Muscle of arm (tissue), 1 donor: ENCODE measurements at regions not wholly inside any gene's neighbourhood (a gene's known extent, or its start where the extent isn't known, plus 50 kb on each side); places are given as distances from the start of the nearest gene placed in this dataset.
"Not testable (repeated sequence)": the region's sequence is repeated elsewhere in the genome, so short reads cannot be mapped to it uniquely, and the experiment has no call there.

Experiments
- DNase-seq: peaks from one replicate; pipeline ENCODE4 v3.0.0-alpha.2; 2013

DNA sequence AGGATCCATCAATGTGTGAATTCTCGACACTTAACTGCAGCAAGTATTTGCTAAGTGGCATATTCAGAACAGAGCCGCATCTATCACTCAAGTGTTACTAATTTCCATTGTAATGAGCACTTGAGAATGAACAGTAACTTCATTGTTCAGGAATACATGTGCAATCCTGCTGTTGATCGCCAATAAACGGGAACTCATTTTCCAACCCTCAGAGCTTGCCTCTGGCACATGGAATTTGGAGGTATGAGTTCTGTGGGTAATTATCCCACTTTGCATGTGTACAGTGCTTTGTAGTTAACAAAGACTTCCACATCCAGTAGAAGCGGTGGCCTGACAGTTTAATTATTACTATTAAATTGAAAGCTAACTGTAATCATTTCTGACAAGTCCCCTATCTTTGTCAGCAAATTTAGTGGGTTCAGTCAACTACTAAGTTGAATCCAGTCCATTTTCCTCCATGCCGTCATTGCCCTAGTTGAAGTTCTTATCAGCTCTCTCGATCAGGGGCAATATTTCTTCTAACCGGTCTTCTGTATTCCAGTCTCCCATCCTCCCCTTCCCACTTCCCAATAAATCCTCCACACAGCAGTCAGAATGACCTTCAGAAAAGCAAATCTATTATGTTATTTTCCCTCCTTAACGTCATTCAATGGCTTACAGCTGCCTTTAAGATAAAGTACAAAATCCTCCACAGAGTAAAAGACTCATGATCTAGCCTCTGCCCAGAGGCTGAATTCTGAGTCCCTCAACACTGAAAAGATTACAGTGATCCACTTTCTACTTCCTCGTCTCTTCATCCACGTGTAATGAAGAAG lies 62.4 kb upstream of the GBA3 start:
- DNase-seq: not testable (repeated sequence)

DNA sequence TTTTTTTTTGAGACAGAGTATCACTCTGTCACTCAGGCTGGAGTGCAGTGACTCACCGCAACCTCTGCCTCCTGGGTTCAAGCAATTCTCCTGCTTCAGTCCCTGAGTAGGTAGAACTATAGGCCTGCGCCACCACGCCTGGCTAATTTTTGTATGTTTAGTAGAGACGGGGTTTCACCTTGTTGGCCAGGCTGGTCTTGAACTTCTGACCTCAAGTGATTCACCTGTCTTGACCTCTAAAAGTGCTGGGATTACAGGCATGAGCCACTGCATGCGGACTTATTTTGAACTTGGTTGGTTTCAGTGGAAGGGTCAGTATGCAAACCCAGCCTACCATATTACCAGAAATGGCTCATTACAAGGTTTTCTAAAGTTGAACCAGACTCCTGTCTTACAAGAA lies 61.6 kb upstream of the GBA3 start:
- DNase-seq: not testable (repeated sequence)

DNA sequence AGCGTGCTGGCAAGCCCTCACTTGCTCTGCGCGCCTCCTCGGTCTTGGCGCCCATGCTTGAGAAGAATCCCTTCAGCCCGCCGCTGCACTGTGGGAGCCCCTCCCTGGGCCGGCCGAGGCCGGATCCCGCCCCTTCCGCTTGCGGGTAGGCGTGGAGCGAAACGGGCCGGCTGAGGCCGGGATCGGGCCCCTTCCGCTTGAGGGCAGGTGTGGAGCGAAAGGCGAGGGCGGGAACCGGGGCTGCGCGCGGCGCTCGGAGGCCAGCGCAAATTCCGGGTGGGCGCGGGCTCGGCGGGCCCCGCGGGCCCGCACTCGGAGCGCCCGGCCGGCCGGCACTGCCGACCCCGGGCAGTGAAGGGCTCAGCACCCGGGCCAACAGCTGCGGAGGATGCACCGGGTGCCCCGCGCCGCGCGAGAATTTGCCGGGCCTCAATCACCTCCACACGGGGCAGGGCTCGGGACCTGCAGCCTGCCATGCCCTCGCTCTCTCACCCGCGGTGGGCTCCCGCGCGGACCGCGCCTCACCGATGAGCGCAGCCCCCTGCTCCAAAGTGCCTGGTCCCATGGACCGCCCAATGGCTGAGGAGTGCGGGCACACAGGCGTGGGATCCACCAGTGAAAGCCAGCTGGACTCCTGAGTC lies 58.1 kb upstream of the GBA3 start:
- no peak for DNase-seq

- DNase-seq: not testable (repeated sequence)
These were observed 57.6 kb upstream of the GBA3 start for GRCh38 chr4:22635182-22635549.

DNA sequence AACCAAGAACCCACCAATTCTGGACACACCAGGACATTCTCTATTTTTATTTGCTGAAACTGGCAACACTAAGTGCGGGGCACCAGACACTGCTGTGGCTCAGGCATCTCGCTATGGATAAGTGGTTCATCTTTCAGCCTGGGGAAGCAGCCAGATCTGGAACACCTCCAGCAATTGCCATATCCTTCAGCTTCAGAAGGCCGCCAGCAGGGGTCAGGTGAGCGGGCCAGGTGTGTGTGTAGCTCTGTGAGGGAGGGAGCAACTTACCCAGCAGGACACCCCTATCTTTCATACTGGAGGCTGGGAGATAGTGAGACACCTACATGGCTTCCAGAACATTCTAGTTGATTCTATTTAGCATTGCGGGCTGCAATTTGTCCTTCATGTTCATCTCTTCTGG lies 57.0 kb upstream of the GBA3 start:
- DNase-seq: no peak

DNA sequence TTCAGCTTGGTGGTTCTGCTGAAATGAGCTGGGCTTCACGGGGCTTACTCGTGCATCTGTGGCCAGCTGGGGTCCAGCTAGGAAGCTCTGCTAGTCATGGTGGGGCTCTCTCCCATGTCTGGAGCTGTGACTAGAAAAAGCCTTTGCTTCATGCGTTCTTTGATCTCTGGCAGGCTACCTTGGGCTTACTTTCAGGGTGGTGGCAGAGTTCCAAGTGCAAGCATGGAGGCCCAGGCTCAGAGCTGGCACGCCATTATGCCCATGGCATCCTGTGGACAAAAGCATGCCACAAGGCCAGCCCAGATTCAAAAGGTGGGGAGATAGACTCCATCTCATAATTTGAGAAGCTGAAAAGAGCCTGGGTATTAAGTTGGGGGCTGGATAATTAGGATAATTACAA lies 55.4 kb upstream of the GBA3 start:
- DNase-seq: no peak
